GM15510 (cell line): ENCODE measurements at regions not wholly inside any gene's neighbourhood (a gene's known extent, or its start where the extent isn't known, plus 50 kb on each side); places are given as distances from the start of the nearest gene placed in this dataset.

ENCODE experiments used
- POLR2A ChIP-seq: IDR thresholded peaks from 3 replicates; pipeline ENCODE4 v1.6.1; 2011; ENCODE audit warnings: borderline replicate concordance; ENCODE audit not compliant: insufficient read length; ENCODE audit errors: extremely low read depth

DNA sequence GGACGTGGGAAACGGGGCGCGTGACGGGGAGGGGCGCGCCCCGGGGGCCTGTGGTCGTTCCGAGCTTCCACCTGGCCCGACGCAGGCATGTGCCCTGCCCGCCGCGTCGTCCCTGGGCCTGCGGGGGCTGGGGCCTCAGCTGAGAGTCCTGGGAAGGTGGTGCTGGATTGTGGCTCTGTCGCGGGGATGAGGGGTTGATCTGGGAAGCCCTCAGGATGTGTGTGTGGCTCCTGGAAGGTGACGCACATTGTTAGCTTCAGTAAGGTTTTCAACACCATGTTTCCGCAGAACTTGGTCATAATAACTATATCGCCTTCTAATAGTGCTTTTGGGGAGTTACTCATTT, 589.1 kb downstream of the MTRR start:
- TF ChIP-seq POLR2A = no peak

DNA sequence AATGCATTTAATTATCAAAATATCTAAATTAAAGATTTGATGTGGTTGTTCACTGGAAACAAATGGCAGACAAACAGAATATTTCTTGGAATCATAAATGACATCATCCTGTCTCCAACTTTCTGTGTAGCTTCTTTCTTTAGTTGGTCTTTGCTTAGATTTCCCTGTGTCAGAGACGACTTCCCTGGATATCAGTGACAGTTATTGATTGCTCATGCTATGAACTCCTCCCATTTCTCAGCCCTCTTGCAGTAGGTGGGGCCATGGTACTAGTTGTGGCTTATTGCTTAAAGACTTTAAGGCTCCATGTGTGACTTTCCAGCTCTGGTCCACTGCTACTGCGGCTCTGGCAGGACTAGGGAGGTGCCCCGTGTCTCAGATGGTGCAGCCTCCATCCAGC, 592.6 kb downstream of the MTRR start:
- no peak for TF ChIP-seq POLR2A

DNA sequence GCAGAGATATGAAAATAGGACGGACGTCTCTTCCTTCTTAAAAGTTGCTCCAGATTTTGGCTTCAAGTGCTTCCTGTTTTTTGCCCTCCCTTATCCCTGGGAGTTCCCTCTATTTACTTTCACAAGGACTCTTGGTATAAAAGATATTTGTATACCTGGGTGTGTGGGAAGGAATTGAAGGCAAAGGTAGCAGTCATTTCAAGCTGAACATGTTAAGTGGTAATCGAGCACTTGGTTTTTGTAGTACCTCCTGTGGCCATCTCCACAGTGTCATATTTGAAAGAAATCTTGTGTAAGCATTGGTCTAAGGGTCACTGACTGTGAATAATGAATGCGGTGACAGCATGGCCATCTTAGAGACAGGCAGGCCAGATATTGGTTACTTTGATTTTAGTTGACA, 593.6 kb downstream of the MTRR start:
- no peak for TF ChIP-seq POLR2A

DNA sequence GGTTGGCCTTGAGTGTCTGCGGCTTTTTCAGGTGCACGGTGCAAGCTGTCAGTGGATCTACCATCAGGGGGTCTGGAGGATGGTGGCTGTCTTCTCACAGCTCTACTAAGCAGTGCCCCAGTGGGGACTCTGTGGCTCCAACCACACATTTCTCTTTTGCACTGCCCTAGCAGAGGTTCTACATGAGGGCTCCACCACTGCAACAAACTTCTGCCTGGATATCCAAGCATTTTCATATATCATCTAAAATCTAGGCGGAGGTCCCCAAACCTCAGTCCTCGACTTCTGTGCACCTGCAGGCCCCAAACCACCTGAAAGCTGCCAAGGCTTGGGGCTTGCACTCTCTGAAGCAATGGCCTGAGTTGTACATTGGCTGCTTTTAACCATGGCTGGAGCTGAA, 601.5 kb downstream of the MTRR start:
- TF ChIP-seq POLR2A = no peak

DNA sequence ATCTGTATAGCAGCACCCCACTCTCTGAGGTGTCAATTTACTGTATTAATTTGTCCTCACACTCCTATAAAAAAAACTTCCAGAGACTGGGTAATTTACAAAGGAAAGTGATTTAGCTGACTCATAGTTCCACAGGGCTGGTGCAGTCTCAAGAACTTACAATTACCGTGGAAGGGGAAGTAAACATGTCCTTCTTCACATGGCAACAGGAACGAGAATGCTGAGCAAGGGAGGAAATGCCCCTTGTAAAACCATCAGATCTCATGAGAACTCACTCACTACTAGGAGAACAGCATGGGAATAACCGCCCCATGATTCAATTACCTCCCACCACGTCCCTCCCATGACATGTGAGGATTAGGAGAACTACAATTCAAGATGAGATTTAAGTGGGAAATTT, 602.6 kb downstream of the MTRR start:
- no peak for TF ChIP-seq POLR2A

DNA sequence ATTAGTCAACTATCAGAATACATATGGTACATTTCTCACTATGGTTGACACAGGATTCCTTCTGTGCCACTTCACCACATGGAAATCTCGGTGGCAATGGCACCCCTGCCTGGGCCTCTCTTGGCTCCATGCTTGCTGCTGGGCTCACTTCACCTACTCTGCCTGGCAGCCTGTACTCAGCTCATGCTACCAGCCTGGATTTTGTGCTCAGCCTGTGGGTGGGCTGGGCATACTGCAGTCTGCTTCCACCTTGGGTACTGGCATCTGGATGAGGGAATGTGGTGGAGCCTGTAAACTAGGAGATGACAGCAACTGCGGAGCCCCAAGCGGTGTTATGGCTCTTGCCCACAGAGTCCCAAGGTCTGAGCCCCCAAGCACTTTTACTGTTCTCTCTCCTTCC, 604.1 kb downstream of the MTRR start:
- TF ChIP-seq POLR2A = no peak

DNA sequence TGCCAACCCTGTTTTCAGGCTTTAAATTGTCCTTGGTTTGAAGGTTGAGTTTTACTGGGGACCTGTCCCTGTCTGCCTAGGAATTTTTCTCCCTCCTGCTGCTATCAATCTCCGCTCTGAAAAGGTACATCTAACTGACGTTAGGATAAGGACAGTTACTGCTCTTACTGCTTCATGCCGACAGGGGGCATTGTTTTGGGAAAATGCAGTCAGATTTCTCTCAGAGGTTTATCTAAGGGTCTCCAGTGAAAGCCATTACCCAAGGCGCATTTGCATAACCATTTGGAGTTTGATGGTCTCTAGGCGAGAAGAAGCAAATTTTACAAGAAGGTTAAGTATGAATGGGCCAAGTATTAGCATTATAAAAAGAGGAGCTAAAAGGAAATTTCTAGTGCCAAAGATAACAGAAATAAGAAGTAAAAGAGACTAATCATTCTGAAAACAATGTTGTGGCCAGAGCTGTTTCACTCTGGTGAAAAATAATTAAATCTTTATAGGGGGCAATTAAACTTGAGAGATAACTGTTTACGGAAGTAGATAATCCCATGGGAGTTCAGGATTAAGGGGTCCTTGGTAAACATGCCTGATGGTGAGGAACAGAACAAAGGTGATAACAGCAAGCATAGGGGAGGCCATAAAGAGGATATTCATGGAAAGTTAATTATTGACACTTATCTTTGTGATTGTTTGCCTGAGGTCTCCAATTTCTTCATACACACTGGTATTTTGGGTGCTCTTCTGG, 605.0 kb downstream of the MTRR start:
- no peak for TF ChIP-seq POLR2A

DNA sequence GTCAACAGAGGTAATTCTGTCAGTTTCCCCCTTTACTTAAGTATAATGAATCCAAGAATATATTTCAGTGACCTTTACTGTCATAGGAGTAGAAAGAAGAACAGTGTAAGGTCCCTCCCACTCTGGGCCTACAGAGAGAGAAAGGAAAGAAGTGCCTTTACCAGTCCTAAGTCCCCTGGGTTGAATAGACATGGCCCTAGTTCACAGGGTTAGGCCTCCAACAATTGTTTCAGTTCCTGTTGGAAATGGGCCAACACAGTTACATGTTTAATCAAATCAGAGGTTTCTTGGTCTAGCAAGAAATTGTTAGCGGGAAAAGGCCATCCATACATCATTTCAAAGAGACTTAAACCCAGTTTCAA, 605.6 kb downstream of the MTRR start:
- no peak for TF ChIP-seq POLR2A

DNA sequence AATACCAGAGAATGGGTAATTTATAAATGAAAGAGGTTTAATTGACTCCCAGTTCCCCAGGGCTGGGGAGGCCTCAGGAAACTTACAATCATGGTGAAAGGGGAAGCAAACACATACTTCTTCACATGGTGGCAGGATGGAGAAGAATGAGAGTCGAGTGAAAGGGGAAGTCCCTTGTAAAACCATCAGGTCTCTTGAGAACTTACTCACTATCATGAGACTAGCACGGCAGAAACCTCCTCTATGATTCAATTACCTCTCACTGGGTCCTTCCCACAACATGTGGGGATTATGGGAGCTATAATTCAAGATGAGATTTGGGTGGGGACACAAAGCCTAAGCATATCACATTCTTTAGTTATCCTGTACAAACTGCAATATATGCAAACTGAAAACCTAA, 609.4 kb downstream of the MTRR start:
- TF ChIP-seq POLR2A = no peak

DNA sequence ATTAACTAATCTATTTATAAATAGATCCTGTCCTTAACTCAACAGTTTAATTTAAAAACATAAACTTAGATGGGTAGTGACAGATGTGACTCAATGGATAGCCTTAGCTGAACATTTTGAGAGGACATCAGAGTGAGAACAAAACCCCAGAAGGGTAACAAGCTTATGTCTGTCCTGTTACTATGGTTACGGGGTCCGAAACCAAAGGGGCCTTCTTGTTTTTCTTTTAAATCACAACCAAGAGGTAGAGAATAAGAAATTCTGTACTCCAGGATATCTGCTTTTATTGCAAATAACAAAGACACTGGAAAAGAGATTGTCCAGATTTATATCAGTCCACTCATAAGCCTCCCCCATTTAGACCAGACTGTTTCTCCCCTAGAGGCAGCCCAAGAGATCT, 612.1 kb downstream of the MTRR start:
- no peak for TF ChIP-seq POLR2A

DNA sequence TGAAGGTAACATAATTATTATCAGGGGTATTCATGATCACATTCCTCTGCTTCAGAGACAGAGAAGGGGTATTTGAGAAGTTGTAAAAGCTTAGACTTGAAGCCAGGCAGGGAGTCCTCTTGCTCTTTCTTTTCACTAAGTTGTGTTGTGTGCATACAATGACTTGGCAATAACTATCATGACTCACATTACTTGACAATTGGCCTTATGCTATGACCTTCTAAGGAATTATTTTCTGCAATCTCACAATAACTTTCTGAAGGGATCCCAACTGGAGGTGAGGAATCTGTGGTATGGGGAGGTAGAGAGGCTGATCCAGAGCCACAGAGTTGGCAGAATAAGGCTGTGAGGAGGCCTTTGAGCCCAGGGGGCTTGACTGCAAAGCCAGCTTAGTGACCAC, 622.3 kb downstream of the MTRR start:
- no peak for TF ChIP-seq POLR2A

DNA sequence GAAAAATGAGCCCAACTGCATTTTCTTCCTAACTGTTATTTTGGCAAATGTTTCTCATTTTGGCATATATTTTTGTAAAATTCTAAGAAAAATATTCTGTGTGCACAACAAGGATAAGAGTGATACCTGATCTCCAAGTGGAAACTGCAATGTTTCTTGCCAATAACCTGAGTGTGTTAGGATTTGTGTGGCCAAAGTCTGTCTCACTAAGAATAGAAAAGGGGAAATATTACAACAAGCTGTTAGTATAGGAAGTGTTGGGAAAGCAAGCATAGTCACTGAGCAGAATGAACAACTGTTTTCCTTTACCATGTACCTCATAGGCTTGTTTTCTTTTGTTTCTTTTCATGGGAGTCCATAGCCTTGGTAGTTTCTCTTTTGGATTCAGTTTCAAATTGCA, 624.2 kb downstream of the MTRR start:
- TF ChIP-seq POLR2A = no peak

DNA sequence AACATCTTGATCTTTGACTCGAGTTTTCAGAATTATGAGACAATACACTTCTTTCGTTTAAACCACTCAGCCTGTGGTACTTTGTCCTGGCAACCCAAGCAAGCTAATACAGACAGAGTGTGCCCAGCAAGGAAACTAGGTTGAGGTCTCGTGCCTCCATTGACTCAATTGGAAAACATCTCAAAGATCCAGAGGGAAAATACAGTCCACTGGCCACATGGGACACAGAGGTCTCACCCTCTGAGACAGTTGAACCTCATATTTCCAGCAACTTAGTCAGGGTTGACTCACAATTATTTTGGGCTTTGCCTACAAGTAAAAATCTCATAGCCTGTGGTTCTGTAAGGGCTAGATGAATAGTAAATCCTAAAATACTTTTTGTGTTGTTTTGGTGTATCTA, 631.5 kb downstream of the MTRR start:
- TF ChIP-seq POLR2A = no peak

DNA sequence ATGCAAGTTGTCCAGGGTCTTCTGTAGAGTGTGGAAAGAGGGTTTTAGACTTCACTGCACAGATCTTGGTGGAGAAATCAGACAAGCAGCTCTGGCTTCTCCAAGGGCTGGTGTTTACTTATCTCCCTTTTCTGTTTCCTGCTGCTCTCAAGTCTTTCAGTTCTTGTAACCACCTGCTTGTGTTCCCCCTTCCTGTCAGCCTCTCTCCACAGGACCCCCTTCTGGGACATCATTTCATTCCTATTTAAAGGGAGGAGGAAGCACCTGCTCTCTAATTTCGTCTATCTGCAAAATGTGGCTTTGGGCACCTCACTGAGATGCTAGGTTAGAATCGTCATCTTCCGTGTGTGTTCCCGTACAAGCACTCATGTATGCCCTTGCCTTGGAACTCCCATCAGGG, 636.2 kb downstream of the MTRR start:
- no peak for TF ChIP-seq POLR2A

DNA sequence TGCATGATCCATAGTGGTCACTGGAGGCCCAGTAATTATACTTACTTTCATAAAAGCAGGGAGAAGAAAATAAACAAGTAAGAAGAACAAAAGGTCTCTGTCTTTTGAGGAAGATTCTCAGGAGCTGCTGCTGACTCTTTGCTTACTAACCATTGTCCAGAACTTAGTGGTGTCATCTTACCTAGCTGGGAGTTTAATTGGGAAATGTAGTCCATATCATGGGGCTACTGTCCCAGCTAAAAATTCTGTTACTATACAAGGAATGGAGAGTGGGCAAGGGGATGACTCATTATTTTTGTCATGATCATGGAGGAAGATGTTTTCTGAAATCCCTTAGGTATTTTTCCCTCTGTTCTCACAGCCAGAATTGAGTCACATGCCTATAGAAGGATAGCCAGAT, 639.3 kb downstream of the MTRR start:
- TF ChIP-seq POLR2A = no peak

DNA sequence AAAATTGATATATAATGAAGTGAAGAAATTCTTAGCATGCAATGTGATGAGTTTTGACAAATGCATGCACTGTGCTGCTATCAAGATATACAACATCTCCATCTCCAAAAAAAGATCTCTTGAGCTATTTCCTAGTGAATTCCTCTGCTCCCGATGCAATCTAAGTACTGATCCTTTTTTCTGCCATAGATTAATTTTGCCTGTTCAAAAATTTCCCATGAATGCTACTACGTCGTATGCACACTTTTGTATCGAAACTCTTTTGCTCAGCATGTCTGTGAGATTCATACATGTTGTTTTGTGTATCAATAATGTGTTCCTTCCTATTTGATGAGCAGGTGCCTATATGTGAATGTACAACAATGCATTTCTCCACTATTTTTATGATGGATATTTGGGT, 647.4 kb downstream of the MTRR start:
- no peak for TF ChIP-seq POLR2A

DNA sequence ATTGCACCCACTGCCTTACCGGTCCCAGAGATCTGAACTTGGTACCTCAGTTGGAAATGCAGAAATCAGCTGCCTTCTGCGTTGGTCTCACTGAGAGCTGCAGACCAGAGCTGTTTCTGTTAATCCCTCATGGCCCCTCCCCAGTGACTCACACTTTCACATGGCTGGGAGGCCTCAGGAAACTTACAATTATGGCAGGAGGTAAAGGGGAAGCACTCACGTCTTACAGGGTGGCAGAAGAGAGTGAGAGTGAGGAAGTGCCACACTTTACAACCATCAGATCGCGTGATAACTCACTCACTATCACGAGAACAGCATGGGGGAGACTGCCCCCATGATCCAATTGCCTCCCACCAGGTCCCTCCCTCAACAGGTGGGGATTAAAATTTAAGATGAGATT, 648.5 kb downstream of the MTRR start:
- TF ChIP-seq POLR2A = no peak

DNA sequence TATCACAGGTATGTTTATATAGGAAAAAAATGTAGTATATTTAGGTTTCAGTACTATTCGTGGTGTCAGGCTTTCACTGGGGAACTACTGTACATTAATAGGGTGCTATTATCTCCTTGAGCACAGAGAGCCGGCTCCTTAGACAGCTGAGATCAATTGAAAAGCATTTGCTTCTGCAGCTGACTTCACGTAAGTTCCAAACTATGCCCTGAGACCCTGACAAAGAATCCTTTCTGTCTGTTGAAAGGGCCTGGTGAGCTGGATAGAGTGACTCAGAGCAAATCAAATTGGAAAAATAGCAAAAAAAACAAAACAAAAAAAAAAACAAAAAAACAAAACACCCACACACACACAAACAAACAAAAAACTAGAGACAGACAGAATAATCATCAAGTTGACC, 652.0 kb downstream of the MTRR start:
- no peak for TF ChIP-seq POLR2A

DNA sequence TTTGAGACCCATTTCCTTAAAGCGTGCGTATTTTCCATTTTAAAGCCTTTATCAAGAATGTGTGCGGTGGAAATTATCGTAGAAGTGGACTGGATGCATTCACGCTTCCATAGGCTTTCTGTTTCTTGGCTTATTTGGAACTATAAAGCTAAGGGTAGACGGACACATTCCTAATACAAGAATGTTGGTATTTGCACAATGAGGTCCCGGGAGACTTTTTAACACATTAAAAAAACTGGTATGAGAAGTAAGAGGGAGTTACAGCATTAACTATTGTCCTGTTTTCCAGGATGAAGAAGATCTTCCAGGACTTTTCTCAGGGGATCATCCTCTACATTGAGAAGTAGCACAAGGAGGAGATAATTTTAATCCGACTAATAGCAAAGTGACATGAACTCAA, 653.0 kb downstream of the MTRR start:
- TF ChIP-seq POLR2A = no peak

DNA sequence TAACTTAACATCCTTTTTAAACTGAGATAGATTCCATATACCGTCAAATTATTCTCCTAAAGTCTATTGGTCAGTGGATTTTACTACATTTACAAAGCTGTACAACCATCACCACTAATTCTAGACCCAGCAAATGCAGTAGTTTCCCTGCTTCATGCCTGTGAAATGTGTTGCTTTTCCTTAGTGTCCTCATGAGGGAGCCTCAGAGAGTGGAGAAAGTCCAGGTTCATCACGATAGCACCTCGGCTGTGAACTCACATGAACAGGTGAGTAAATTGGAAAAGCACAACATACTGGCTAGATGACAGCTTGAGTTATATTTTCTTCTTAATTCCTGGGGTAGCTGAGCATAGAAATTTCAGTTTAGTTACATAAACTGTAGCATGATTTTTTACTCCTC, 653.7 kb downstream of the MTRR start:
- no peak for TF ChIP-seq POLR2A
